Spleen (tissue), 11 donors: ENCODE measurements at regions not wholly inside any gene's neighbourhood (a gene's known extent, or its start where the extent isn't known, plus 50 kb on each side); places are given as distances from the start of the nearest gene placed in this dataset.

ENCODE experiments used
- DNase-seq: peaks from one replicate; pipeline ENCODE4 v3.0.0-alpha.2; 2020
- H3K27ac ChIP-seq, 8 donors: fragments of 200-600 bp; sonication (generic) in 7 of 8; 1 replicate in 4 of 8; 2 replicates in 4 of 8; pipeline versions ENCODE4 v1.5.0 to v1.8.0; 2016 to 2021; ENCODE audit warnings: inconsistent platforms in 4 of 8, mild to moderate bottlenecking in 4 of 8, moderate library complexity in 1 of 8
- H3K27me3 ChIP-seq, 7 donors: fragments of 200-600 bp; sonication (generic) in 6 of 7; replicated peaks in 1 of 7; 1 replicate in 4 of 7; 2 replicates in 3 of 7; pipeline versions ENCODE4 v1.5.0 to v1.8.0; 2016 to 2021; ENCODE audit warnings: inconsistent platforms in 3 of 7, mild to moderate bottlenecking in 1 of 7
- H3K36me3 ChIP-seq, 6 donors: fragments of 200-600 bp; sonication (generic) in 5 of 6; 1 replicate in 4 of 6; 2 replicates in 2 of 6; pipeline versions ENCODE4 v1.5.0 to v1.8.0; 2016 to 2021; ENCODE audit warnings: inconsistent platforms in 2 of 6
- H3K4me1 ChIP-seq, 6 donors: fragments of 200-600 bp; sonication (generic) in 5 of 6; 1 replicate in 3 of 6; 2 replicates in 3 of 6; pipeline versions ENCODE4 v1.5.0 to v1.8.0; 2016 to 2021; ENCODE audit warnings: inconsistent platforms in 3 of 6
- H3K4me3 ChIP-seq, 8 donors: fragments of 200-600 bp; sonication (generic) in 7 of 8; 1 replicate in 4 of 8; 2 replicates in 4 of 8; pipeline versions ENCODE4 v1.5.0 to v1.8.0; 2016 to 2021; ENCODE audit warnings: inconsistent platforms in 4 of 8, mild to moderate bottlenecking in 4 of 8, moderate library complexity in 2 of 8
- H3K9me3 ChIP-seq, 8 donors: fragments of 200-600 bp; sonication (generic) in 7 of 8; 1 replicate in 4 of 8; 2 replicates in 4 of 8; pipeline versions ENCODE4 v1.5.0 to v1.8.0; 2016 to 2021; ENCODE audit warnings: inconsistent platforms in 4 of 8
- POLR2A ChIP-seq, 3 donors: fragments of 450-650 bp; IDR thresholded peaks; one replicate each; pipeline ENCODE4 v1.5.1; 2017; ENCODE audit warnings: antibody characterized with exemption in 3 of 3, mild to moderate bottlenecking in 1 of 3
- POLR2AphosphoS5 ChIP-seq, 3 donors: sonication (generic); formaldehyde crosslinking; IDR thresholded peaks; one replicate each; pipeline ENCODE4 v1.5.1; 2017; ENCODE audit warnings: antibody characterized with exemption in 3 of 3
- WGBS, 5 donors: extraction: QIAGEN DNeasy Blood & Tissue Kit in 3 of 5; methylation state at CpG; one replicate each; pipeline versions ENCODE4 v1.1.5 to v1.1.7; 2013 to 2018; 5-methylcytosine and 5-hydroxymethylcytosine counted together
- intact Hi-C: fragments of 100-400 bp; cut with DNase I; formaldehyde crosslinking; loops from one replicate; pipeline ENCODE4 v1.15.0; 2023; ENCODE audit warnings: low total_unique reads
- TF ChIP-seq, protein P1 (sequence below), 11 experiments: fragments of 200-600 bp in 7 of 11; fragments of 450-650 bp in 4 of 11; sonication (generic) in 4 of 11; IDR thresholded peaks in 8 of 11; conservative IDR thresholded peaks in 3 of 11; 1 replicate in 7 of 11; 2 replicates in 4 of 11; pipeline versions ENCODE4 v1.4.0 to v1.8.0; 2016 to 2021; ENCODE audit warnings: antibody characterized with exemption in 11 of 11, inconsistent platforms in 4 of 11, mild to moderate bottlenecking in 1 of 11
- donor health status: healthy with polysubstance abuse.
- donor health status: DM: no; HTN: no; CAD: no; lungs with moderate emphysema.
- donor health status: DM: no; HTN: no; CAD: no.
- donor health status: Bipolar disorder and iron deficiency.
- donor health status: healthy.
- donor health status: DM: no; HTN: no; CAD: no.
- donor health status: DM: yes; HTN: yes; CAD: no.

DNA sequence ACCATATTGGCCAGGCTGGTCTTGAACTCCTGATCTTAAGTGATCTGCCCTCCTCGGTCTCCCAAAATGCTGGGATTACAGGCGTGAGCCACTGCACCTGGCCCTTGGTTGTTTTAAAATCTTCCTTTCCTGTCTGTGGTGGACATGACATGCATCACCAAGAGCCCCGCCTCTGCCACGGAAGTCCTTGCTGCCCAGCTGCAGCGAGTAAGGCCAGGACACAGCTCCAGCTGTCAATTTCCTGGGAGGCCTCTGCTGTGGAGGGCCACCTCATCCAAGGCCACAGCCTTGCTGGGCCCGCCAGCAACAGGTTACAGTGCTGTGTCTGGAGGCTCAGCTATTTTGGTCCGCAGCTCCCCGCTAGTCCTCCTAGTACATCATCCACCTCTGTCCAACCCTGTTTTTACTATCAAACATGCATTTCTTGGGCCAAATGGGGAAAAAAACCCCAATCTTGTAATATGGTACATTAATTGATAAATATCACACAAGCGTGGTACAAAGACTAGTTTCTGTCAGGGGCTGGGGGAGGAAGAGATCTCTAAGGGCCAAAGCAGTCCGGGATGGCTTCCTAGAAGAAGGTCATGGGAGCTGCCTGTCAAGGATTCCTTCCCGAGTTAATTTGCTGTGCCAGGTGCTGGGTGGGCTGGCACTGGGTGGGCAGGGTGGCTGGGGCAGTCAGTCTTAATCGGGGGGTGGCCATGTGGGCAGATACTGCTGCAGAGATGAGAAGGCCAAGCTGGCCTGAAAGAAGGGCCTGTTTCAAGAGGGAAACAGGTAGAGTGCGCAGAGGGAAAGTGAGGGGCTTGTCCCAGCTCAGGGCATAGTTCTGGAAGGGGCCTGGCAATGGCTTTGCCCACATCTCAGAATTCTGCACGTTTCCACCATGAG, 100.5 kb downstream of the INHBB start:
- H3K4me3 ChIP-seq: no peak overlapping the region
- TF ChIP-seq POLR2A (IDR thresholded peaks at IDR 0.05) (no peak), POLR2AphosphoS5 (IDR thresholded peaks at IDR 0.05) (no peak)
- TF ChIP-seq, protein P1, sequence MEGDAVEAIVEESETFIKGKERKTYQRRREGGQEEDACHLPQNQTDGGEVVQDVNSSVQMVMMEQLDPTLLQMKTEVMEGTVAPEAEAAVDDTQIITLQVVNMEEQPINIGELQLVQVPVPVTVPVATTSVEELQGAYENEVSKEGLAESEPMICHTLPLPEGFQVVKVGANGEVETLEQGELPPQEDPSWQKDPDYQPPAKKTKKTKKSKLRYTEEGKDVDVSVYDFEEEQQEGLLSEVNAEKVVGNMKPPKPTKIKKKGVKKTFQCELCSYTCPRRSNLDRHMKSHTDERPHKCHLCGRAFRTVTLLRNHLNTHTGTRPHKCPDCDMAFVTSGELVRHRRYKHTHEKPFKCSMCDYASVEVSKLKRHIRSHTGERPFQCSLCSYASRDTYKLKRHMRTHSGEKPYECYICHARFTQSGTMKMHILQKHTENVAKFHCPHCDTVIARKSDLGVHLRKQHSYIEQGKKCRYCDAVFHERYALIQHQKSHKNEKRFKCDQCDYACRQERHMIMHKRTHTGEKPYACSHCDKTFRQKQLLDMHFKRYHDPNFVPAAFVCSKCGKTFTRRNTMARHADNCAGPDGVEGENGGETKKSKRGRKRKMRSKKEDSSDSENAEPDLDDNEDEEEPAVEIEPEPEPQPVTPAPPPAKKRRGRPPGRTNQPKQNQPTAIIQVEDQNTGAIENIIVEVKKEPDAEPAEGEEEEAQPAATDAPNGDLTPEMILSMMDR (IDR thresholded peaks at IDR 0.05 in 8 of 11, conservative IDR thresholded peaks at IDR 0.05 in 3 of 11): no peak
- no peaks in the 10 kb centered on the region for H3K9me3 ChIP-seq
- no peak overlapping the region for H3K27ac ChIP-seq
- H3K27me3 ChIP-seq: peaks cover 3 to 45% (median 25%) of the 10 kb centered on the region in 7 donors
- WGBS, 5 donors: 81 to 91% (median 86%) methylated on average over 14 of the region's 14 CpGs
- peak; percentile 60 for DNase-seq
- no peaks in the 10 kb centered on the region for H3K36me3 ChIP-seq
- H3K4me1 ChIP-seq: peaks cover 5 to 17% (median 12%) of the 10 kb centered on the region in 6 donors
- intact Hi-C loops: no loop called here

- no peak overlapping the region for H3K4me3 ChIP-seq
- DNase-seq: peak; percentile 67
- H3K4me1 ChIP-seq: peaks cover 1 to 11% (median 8%) of the 10 kb centered on the region in 6 donors
- H3K9me3 ChIP-seq: no peaks in the 10 kb centered on the region
- no peaks in the 10 kb centered on the region for H3K36me3 ChIP-seq
- no peak overlapping the region for H3K27ac ChIP-seq
- intact Hi-C loops: no loop called here
- TF ChIP-seq POLR2A (IDR thresholded peaks at IDR 0.05): no peak
- TF ChIP-seq, protein P1 (IDR thresholded peaks at IDR 0.05 in 8 of 11, conservative IDR thresholded peaks at IDR 0.05 in 3 of 11): no peak
- TF ChIP-seq POLR2AphosphoS5 (IDR thresholded peaks at IDR 0.05): no peak
- WGBS, 5 donors: 79 to 95% (median 89%) methylated on average over 8 of the region's 8 CpGs
- H3K27me3 ChIP-seq: peaks cover 3 to 45% (median 19%) of the 10 kb centered on the region in 7 donors
These were observed 101.3 kb downstream of the INHBB start for GRCh38 chr2:120447127-120447785.

GRCh38 chr2:120448436-120448835, 102.5 kb downstream of the INHBB start:
- peaks cover 0 to 37% (median 7%) of the 10 kb centered on the region in 7 donors for H3K27me3 ChIP-seq
- H3K9me3 ChIP-seq: no peaks in the 10 kb centered on the region
- 81 to 91% (median 84%) methylated on average over 6 of the region's 6 CpGs for WGBS, 5 donors
- H3K36me3 ChIP-seq: no peaks in the 10 kb centered on the region
- H3K4me3 ChIP-seq: no peak overlapping the region
- no peak for DNase-seq
- H3K27ac ChIP-seq: no peak overlapping the region
- intact Hi-C loops: no loop called here
- TF ChIP-seq POLR2A (IDR thresholded peaks at IDR 0.05) (no peak), POLR2AphosphoS5 (IDR thresholded peaks at IDR 0.05) (no peak)
- TF ChIP-seq, protein P1 (IDR thresholded peaks at IDR 0.05 in 8 of 11, conservative IDR thresholded peaks at IDR 0.05 in 3 of 11): no peak
- no peaks in the 10 kb centered on the region for H3K4me1 ChIP-seq
